HEK293T (cell line): ENCODE measurements at regions not wholly inside any gene's neighbourhood (a gene's known extent, or its start where the extent isn't known, plus 50 kb on each side); places are given as distances from the start of the nearest gene placed in this dataset.
"Not testable (repeated sequence)": the region's sequence is repeated elsewhere in the genome, so short reads cannot be mapped to it uniquely, and the experiment has no call there.

Source experiments
- ELF4 ChIP-seq: fragments of 450-650 bp; IDR thresholded peaks from 2 replicates; pipeline ENCODE4 v1.6.1; 2017; ENCODE audit warnings: antibody characterized with exemption
- NFRKB ChIP-seq: fragments of 450-650 bp; IDR thresholded peaks from 2 replicates; pipeline ENCODE4 v1.6.1; 2016; ENCODE audit warnings: mild to moderate bottlenecking, moderate library complexity
- TARDBP ChIP-seq: fragments of 450-650 bp; IDR thresholded peaks from 2 replicates; pipeline ENCODE4 v1.6.1; 2016

DNA sequence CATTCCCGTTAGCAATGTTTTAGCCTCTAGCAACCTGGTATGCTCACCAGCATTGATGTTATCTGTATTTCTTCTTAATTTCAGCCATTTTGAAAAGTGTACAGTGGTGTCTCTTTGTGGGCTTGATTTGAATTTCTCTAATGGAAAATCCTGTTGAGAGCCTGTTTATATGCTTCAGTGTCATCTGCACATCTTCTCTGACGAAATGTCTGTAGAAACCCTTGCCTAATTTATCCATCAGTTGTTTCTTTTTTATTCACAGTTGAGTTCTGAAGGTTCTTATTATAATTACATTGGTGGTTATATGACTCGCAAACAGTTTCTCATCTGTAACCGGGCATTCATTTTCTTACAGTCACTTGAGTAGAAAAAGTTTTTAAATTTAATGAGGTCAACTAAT is 1195.5 kb downstream of the TMEM121 start:
- not testable (repeated sequence) for TF ChIP-seq ELF4, TARDBP, NFRKB
